ENCODE measurements at regions not wholly inside any gene's neighbourhood (a gene's known extent, or its start where the extent isn't known, plus 50 kb on each side); places are given as distances from the start of the nearest gene placed in this dataset.

DNA sequence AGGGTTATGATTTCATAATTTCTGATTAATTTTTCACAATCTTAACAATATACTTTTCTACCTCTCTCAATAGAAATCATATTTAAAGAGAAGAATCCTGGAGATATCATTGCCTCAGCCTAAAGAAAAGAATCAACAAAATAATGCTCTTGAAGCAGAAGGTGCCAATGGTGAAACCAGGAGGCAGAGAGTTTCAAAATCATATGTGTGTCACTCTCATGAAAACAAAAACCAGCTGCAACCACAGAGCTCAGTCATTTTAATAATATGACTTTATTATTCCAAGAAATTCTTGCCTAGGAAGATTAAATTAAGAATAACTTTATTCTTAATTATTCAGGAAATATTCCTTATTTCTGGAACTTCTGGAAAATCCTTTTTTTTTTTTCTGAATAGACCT, 266.8 kb upstream of the ACTBL2 start:
- no peak for TF ChIP-seq EZH2 (IDR thresholded peaks at IDR 0.05; ENCODE audit: borderline replicate concordance, insufficient read depth, low read depth, low read length, poor library complexity, severe bottlenecking)
- TF ChIP-seq, protein P1, sequence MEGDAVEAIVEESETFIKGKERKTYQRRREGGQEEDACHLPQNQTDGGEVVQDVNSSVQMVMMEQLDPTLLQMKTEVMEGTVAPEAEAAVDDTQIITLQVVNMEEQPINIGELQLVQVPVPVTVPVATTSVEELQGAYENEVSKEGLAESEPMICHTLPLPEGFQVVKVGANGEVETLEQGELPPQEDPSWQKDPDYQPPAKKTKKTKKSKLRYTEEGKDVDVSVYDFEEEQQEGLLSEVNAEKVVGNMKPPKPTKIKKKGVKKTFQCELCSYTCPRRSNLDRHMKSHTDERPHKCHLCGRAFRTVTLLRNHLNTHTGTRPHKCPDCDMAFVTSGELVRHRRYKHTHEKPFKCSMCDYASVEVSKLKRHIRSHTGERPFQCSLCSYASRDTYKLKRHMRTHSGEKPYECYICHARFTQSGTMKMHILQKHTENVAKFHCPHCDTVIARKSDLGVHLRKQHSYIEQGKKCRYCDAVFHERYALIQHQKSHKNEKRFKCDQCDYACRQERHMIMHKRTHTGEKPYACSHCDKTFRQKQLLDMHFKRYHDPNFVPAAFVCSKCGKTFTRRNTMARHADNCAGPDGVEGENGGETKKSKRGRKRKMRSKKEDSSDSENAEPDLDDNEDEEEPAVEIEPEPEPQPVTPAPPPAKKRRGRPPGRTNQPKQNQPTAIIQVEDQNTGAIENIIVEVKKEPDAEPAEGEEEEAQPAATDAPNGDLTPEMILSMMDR (IDR thresholded peaks at IDR 0.05): no peak
- no peak overlapping the region for H3K27ac ChIP-seq (ENCODE audit: low read length in 2 of 2)
- H3K36me3 ChIP-seq (replicated peaks in 1 of 2; ENCODE audit: control extremely low read depth in 1 of 2, control insufficient read depth in 1 of 2, extremely low read depth in 1 of 2, insufficient read depth in 2 of 2, low read length in 1 of 2): no peaks in the 10 kb centered on the region
- no peaks in the 10 kb centered on the region for H3K79me2 ChIP-seq (ENCODE audit: control insufficient read depth, insufficient read depth, low read length)
- H2AFZ ChIP-seq (ENCODE audit: insufficient read depth, low read depth, low read length, poor library complexity, severe bottlenecking): no peak overlapping the region
- H3K9me3 ChIP-seq (ENCODE audit: control extremely low read depth in 1 of 3, control insufficient read depth in 2 of 3, insufficient read depth in 1 of 3, low read length in 2 of 3): peaks cover 0 to 4% (median 0%) of the 10 kb centered on the region in 3 donors
- ChIA-PET POLR2A (no interaction called here), CTCF (interaction anchor here (0.7 to 1.3 kb wide), 3 partner anchors 9 to 29 kb away, joined by 4 to 6 read pairs (median 4); no protein-coding TSS in a partner anchor)
- Mint-ChIP-seq H3K4me1 (no peaks in the 10 kb centered on the region), H3K9me3 (ENCODE audit: insufficient read depth) (no peaks in the 10 kb centered on the region), H3K27ac (no peak overlapping the region), H3K4me3 (no peak overlapping the region), H3K27me3 (peaks cover 8% of the 10 kb centered on the region)
- no peak overlapping the region for H3K9ac ChIP-seq (ENCODE audit: low read length)
- H3K4me3 ChIP-seq (ENCODE audit: control extremely low read depth in 1 of 5, extremely low read depth in 1 of 5, insufficient read depth in 1 of 5, low read depth in 2 of 5, low read length in 4 of 5): no peak overlapping the region
- intact Hi-C loops (cut with micrococcal nuclease): no loop called here
- no peak overlapping the region for H3K4me2 ChIP-seq (replicated peaks; ENCODE audit: low read depth, low read length, poor library complexity, severe bottlenecking)
- peaks cover 0 to 4% (median 0%) of the 10 kb centered on the region in 4 experiments for H3K27me3 ChIP-seq (replicated peaks in 1 of 4; ENCODE audit: control extremely low read depth in 1 of 4, control insufficient read depth in 3 of 4, insufficient read depth in 4 of 4, low read length in 3 of 4)
- no peaks in the 10 kb centered on the region for H3K4me1 ChIP-seq (ENCODE audit: control insufficient read depth in 2 of 2, insufficient read depth in 2 of 2, low read length in 2 of 2)
- H4K20me1 ChIP-seq (ENCODE audit: control insufficient read depth, insufficient read depth, low read length, poor library complexity, severe bottlenecking): no peaks in the 10 kb centered on the region
- no peak for ATAC-seq (ENCODE audit: low read depth)
- DNase-seq: no peak

DNA sequence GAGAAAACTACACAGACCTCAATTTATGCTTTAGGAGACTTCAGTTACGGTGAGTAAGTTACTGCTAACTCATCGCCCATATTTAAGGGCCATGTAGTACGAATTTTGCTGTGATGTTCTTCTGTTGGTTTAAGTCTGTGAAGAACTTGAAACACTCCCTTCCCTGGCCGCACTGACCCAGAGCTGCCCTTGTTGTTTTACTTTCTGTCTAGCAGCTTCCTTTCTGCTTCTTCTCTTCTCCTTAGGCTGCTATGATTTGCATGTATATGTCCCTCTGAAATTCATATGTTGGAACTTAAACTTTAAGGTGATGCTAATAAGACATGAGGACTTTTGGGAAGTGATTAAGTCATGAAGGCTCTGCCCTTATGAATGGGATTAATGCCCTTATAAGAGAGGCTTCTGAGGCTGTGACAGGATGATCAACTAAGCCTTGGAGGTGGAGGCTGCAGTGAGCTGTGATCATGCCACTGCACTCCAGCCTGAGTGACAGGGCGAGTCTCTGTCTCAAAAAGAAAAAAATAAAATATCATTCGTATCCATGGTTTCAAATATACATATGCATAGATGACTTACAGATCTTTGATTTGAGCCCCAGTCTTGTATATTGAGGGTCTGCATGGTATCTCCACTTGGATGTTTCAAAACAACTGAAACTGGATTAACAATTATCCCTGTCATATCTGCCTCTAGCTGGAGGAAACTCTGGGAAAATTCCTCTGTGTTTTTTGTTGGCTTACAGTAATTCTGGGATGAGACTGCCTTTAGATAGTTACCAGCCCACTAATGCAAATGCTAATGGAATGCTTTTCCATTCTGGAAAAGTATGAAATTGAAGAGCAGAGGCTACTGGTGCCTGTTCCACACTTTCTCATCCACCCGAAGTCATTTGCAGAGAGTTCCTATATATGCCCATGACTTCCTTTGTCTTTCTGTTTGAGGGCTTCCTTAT, 263.4 kb upstream of the ACTBL2 start:
- Mint-ChIP-seq H3K27me3 (peaks cover 8% of the 10 kb centered on the region), H3K27ac (no peak overlapping the region), H3K9me3 (ENCODE audit: insufficient read depth) (no peaks in the 10 kb centered on the region), H3K4me1 (no peaks in the 10 kb centered on the region), H3K4me3 (no peak overlapping the region)
- ATAC-seq (ENCODE audit: low read depth) (no peak), DNase-seq (no peak)
- intact Hi-C loops (cut with micrococcal nuclease): no loop called here
- Histone ChIP-seq H4K20me1 (ENCODE audit: control insufficient read depth, insufficient read depth, low read length, poor library complexity, severe bottlenecking) (no peaks in the 10 kb centered on the region), H3K79me2 (ENCODE audit: control insufficient read depth, insufficient read depth, low read length) (no peaks in the 10 kb centered on the region), H3K27ac (ENCODE audit: low read length in 2 of 2) (no peak overlapping the region), H2AFZ (ENCODE audit: insufficient read depth, low read depth, low read length, poor library complexity, severe bottlenecking) (no peak overlapping the region), H3K36me3 (replicated peaks in 1 of 2; ENCODE audit: control extremely low read depth in 1 of 2, control insufficient read depth in 1 of 2, extremely low read depth in 1 of 2, insufficient read depth in 2 of 2, low read length in 1 of 2) (no peaks in the 10 kb centered on the region), H3K4me1 (ENCODE audit: control insufficient read depth in 2 of 2, insufficient read depth in 2 of 2, low read length in 2 of 2) (no peaks in the 10 kb centered on the region), H3K4me2 (replicated peaks; ENCODE audit: low read depth, low read length, poor library complexity, severe bottlenecking) (no peak overlapping the region), H3K9ac (ENCODE audit: low read length) (no peak overlapping the region), H3K9me3 (ENCODE audit: control extremely low read depth in 1 of 3, control insufficient read depth in 2 of 3, insufficient read depth in 1 of 3, low read length in 2 of 3) (peaks cover 0 to 4% (median 0%) of the 10 kb centered on the region in 3 donors), H3K4me3 (ENCODE audit: control extremely low read depth in 1 of 5, extremely low read depth in 1 of 5, insufficient read depth in 1 of 5, low read depth in 2 of 5, low read length in 4 of 5) (no peak overlapping the region), H3K27me3 (replicated peaks in 1 of 4; ENCODE audit: control extremely low read depth in 1 of 4, control insufficient read depth in 3 of 4, insufficient read depth in 4 of 4, low read length in 3 of 4) (peaks cover 0 to 4% (median 0%) of the 10 kb centered on the region in 4 experiments)
- POLR2A ChIA-PET: no interaction called here
- 100% methylated on average over 1 of the region's 7 CpGs for WGBS (ENCODE audit: insufficient coverage)
- CTCF ChIA-PET: no interaction called here
- TF ChIP-seq, protein P1 (IDR thresholded peaks at IDR 0.05): no peak
- TF ChIP-seq EZH2 (IDR thresholded peaks at IDR 0.05; ENCODE audit: borderline replicate concordance, insufficient read depth, low read depth, low read length, poor library complexity, severe bottlenecking): no peak
